GM12892 (cell line): ENCODE measurements at regions not wholly inside any gene's neighbourhood (a gene's known extent, or its start where the extent isn't known, plus 50 kb on each side); places are given as distances from the start of the nearest gene placed in this dataset.

Experiments used
- DNase-seq: peaks from one replicate; pipeline ENCODE4 v3.0.0; 2011; ENCODE audit not compliant: insufficient read length
- FAIRE-seq: peaks from 2 replicates; lab custom pipeline; 2011; peaks lifted over from hg19 to GRCh38; lab: Jason Lieb, UNC
- POLR2A ChIP-seq: IDR thresholded peaks from 2 replicates; pipeline ENCODE4 v1.6.1; 2011; ENCODE audit warnings: low read depth, low read length, control low read depth
- POLR2AphosphoS5 ChIP-seq: IDR thresholded peaks from 2 replicates; pipeline ENCODE4 v1.6.1; 2011; ENCODE audit warnings: low read depth, low read length, control low read depth
- TAF1 ChIP-seq: IDR thresholded peaks from 2 replicates; pipeline ENCODE4 v1.6.1; 2011; ENCODE audit warnings: low read depth, mild to moderate bottlenecking, control low read depth, low read length, borderline replicate concordance

DNA sequence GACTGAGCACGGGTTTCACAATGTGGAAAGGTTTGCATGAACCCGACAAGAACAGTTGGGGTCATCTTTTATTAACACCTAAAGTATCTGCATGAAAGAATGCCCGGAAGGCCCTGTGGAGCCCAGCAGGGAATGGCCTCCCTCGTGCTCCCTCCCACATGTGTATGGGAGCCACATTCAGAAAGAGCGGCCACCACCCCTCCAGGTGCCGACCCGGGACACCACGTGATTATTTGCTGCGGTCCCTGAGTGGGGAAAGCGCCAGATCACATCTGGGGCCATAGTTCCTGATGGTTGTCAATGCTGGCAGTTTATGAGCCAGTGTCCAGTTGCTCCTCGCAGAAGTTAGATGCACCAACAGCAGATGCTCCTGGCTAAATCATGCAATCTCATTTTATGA lies 571.4 kb downstream of the TCERG1L start:
- no peak for TF ChIP-seq TAF1
- TF ChIP-seq POLR2A: no peak
- no peak for TF ChIP-seq POLR2AphosphoS5
- FAIRE-seq: no peak

DNA sequence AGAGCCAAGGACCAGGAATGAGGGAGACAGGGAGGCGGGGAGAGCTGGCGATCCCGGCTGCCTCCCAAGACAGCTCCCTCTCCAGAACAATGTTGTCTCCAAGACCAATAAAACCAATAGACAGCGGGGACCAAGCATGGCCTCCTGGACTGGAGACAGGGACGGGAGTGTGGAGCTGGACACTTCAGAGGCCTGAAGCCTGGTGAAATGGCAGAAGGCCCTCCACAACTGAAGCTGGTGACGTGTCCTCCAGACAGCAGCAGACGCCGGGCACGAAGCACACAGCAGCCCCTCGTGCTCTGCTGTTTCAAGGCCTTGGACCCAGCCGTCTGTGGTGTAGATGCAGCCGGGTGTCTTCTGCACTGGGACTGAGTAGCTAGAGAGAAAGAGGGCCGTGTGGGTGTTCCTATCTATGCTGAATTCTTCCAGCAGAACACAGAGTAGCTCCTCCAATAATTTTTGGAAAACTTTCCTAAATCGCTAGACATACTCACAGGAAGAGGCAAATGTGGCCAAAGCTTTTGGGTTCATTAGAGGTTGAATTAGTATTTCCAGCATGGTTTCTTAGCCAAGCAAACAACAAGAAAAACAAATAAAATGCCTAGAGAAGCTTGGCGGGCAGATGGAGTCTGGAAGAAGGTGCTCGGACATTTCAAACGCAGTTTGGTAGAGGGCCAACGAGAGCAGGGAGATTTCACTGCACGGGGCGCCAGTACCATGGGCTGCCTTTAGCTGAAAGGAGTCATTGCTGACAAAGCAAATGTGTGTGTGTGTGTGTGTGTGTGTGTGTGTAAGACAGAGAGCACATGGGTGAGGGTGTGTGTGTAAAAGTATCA lies 570.4 kb downstream of the TCERG1L start:
- DNase-seq (no peak), FAIRE-seq (no peak)
- no peak for TF ChIP-seq POLR2AphosphoS5
- TF ChIP-seq TAF1: no peak
- no peak for TF ChIP-seq POLR2A

More for the DNA sequence above, 571.4 kb downstream of the TCERG1L start:
- no peak for DNase-seq

DNA sequence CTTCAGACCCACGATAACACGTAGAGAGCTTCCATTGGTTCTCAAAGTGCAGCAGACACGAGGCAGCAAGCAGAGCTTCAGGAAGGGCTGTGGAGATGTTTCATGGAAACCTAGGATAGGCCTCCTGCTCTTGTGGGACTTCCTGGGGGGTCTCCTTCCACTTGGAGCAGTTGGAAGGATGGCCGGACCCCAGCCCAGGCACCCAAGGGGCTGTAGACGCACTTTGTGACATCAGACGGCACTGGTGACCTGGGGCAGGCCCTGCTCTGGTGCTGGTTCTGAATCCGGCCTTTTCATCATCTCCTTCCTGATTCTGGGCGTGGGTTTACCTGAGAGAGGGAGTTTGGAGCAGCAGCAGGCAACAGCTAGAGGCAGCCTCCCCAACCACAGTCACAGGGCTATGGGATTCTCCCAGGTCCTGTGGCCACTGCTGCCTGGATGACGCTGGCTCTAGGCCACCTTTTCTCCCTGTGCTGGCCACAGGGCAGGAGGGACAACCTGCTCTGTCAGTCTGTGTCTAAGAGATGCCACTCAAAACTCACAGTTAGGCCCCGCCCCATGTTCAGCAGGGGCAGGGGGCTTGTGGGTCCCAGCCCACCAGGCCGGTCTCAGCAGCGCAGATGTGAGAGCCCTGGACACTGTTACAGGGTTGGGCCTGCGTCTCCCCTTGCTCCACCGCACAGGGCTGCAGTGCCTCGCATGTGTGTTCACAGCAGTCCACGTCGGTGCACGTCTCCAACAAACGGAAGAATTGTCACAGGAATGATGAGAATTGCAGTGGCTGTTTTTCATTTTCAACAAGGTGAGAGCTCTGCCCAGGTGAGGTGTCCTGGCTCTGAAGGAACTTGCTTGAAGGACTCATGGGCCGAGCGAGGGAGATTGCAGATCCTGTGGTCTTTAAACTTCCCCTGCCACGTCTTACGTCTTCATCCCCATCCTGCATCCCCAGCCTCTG lies 569.3 kb downstream of the TCERG1L start:
- no peak for FAIRE-seq
- TF ChIP-seq TAF1 (no peak), POLR2AphosphoS5 (no peak), POLR2A (no peak)
- DNase-seq: no peak

DNA sequence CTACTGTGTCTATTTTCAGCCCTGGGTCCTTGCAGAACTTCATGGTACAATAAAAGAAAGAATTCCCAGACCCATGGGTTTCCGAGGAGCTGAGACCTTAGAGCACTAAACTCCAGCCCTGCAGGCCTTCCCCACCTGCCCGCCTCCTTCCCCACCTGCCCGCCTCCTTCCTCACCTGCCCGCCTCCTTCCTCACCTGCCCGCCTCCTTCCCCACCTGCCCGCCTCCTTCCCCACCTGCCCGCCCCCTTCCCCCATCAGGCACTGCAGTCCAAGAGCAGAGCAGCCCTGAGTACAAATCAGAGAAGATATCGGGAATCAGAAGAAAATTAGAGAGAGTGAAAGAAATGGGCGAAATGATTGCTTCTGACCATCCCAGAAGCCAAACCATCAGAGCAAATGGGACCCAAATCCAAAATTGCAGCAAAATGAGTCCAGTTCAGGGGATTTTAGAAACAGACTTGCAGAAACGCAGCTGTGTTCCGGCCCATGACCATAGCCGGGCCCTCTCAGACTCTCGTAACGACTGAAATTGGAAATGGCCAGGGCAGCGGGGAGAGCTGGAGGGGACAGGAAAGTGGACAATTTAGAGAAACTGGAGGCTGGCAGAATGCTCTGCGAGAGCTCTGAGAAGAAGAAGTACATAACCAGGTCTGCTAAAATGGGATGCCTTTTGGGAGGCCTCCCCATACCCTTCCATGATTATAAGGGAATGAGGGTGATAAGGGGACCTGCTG lies 568.4 kb downstream of the TCERG1L start:
- TF ChIP-seq TAF1 (no peak), POLR2AphosphoS5 (no peak), POLR2A (no peak)
- FAIRE-seq: no peak
- no peak for DNase-seq

DNA sequence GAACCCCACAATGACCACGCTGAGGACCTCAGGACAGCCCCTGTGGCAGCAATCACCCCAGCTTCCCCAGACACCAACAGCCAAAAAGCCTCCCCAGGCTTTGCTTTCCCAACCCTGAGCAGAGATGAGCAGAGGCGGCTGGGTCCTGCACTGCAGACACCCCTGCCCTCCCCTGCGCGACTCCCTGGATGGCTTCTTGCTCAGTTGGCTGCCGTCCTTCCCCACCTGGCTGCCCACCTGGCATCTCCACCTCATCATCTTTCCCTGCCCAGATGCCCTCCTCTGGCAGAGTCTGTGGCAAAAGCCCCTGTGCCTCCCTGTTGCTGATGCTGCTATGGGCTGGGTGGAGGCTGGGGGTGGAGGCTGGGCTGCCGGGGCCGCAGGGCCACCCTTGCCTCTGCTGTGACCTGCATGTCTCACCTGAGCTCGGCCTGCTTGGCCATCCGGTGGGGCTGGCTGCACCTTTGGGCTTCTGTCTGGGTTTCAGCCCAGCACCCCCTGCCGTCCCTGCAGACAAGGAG lies 567.7 kb downstream of the TCERG1L start:
- TF ChIP-seq POLR2A (no peak), TAF1 (no peak)
- no peak for DNase-seq
- FAIRE-seq: no peak

DNA sequence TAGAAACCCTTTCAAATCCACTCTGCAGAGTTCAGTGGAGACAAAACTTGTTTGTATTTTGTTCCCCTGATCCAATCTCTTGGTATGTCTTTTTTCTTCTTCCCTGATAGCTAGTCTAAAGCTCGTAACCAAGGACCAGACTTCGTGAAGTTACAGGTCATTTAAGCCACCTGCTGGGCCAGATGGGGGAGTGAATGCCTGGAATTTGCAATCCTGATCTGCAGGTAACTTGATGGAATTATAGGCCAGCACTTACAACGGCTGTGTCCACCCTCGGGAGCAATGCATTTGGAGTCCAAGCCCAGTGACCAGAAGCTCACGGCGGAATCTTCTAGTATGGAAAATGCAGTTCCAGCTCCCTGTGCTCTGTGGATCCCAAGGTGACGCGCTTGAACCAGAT lies 566.9 kb downstream of the TCERG1L start:
- FAIRE-seq: no peak
- TF ChIP-seq POLR2A: no peak
- no peak for TF ChIP-seq TAF1
- TF ChIP-seq POLR2AphosphoS5: no peak
- no peak for DNase-seq

DNA sequence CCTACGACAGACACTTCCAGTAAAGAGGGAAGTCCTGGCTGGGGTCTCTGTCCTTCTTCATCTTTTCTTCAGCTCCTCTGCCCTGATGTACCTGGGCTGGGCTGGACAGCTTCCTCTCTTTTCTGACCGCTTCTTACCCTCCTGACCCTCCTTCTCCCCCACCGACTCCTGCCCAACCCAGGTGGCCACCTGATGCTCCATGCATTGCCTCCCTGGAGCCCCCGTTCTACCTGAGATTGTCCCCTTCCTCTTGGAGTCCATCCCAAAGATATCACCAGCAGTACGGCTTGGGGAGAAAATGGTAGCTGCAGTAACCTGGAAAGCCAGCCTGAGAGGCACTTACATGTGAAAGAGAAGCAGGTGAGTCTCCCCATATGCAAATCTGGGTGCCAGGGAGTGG lies 566.3 kb downstream of the TCERG1L start:
- TF ChIP-seq POLR2A (no peak), POLR2AphosphoS5 (no peak), TAF1 (no peak)
- DNase-seq (no peak), FAIRE-seq (no peak)

DNA sequence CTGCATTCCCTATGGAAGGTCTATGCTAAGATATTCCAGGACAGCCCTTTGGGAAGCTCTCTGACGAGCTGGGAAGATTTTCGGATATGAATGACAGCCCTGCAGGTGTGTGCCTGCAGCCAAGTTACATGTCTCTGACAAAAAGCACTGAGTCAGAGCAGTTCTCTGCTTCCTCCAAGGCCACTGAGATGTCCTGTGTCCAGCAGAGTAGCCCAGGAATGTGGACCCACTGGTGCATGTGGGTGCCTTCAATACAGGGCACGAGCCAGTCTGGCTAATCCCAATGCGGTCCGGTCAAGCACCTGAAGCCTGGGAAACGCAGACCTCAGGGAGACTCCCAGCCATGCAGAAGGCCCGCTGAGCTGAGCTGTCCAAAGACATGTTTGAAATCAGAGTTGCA lies 565.7 kb downstream of the TCERG1L start:
- TF ChIP-seq TAF1: no peak
- no peak for DNase-seq
- FAIRE-seq: no peak

DNA sequence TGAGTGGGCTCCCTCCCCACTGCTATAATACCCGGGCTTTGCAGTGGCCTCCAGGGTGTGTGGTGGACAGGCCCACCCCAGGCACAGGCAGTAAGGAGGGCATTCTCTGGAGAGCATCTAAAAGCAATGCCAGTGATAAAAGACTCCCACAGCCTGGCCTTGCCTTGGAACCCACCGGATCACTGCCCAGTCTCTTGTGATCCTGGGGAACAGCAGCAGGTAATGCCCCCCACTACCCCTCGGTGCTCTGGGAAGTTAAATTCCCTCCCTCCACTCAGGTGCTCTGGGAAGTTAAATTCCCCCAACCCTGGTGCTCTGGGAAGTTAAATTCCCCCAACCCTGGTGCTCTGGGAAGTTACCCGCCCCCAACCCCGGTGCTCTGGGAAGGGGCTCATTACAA lies 565.2 kb downstream of the TCERG1L start:
- TF ChIP-seq POLR2AphosphoS5: no peak
- TF ChIP-seq TAF1: no peak
- TF ChIP-seq POLR2A: no peak
- DNase-seq (no peak), FAIRE-seq (no peak)

DNA sequence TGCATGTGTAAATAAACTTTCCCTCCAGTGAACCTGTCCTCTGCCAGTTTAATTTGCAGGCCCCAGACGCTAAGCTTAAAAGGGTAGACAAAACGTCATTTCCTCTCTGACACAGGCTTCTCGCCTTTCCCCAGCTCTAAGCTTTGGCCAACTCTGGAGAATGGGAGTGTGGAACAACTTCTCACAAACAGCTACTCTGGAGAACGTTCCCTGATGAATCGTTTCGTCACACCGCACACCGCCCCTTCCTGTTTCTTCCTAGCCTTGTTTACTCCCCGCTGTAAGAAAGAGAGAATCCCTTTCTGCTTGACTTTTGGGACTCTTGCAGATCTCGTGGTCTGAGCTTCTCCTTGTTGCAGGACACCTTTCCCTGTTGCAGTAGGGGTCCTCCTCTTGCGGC lies 564.2 kb downstream of the TCERG1L start:
- DNase-seq (no peak), FAIRE-seq (no peak)
- TF ChIP-seq TAF1: no peak
- TF ChIP-seq POLR2AphosphoS5: no peak
- no peak for TF ChIP-seq POLR2A

DNA sequence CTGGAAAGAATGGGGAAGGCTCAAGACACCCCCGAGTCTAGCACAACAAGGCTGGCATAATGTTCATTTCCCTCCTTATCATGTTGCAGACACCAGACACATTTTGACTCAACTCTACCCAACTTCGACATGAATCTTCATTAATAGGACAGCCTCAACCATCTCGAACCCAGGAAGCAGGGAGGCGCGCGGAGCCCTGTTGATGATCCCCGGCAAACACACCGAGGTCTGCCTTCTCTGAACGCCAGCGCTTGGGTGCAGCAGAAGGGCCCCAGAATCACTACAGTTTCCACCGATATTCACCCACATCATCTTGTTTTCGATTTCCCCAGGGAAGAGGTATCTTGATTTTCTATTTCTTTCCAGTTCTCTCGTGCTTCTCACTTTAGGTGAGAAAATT lies 563.6 kb downstream of the TCERG1L start:
- FAIRE-seq (no peak), DNase-seq (no peak)
- TF ChIP-seq POLR2A: no peak
- TF ChIP-seq TAF1: no peak
- no peak for TF ChIP-seq POLR2AphosphoS5
